Naive thymus-derived CD4-positive, alpha-beta T cell (primary cell): ENCODE measurements at regions not wholly inside any gene's neighbourhood (a gene's known extent, or its start where the extent isn't known, plus 50 kb on each side); places are given as distances from the start of the nearest gene placed in this dataset.
"Not testable (repeated sequence)": the region's sequence is repeated elsewhere in the genome, so short reads cannot be mapped to it uniquely, and the experiment has no call there.

ENCODE experiments used
- ATAC-seq: fragments of 150-1000 bp; cut with Tn5 transposase; 2 replicates; pipeline ENCODE4 v1.10.0; 2021; ENCODE audit warnings: mild to moderate bottlenecking, moderate library complexity
- CTCF ChIA-PET: fragments of 350-600 bp; sonication (Branson Sonifier 250); formaldehyde crosslinking; loops from one replicate; lab custom pipeline; 2021; ENCODE audit warnings: antibody characterized with exemption; lab: Charles Lee
- POLR2A ChIA-PET: fragments of 350-600 bp; sonication (Branson Sonifier 250); formaldehyde crosslinking; loops from one replicate; lab custom pipeline; 2021; ENCODE audit warnings: antibody characterized with exemption, inconsistent platforms; lab: Charles Lee
- DNase-seq, 9 donors: peaks; one replicate each; pipeline versions ENCODE4 v3.0.0 to v3.0.0-alpha.2; 2020 to 2022; ENCODE audit warnings: mixed read lengths in 1 of 9
- H3K27ac ChIP-seq: one replicate; pipeline ENCODE4 v1.7.0; 2013; ENCODE audit warnings: mild to moderate bottlenecking, low read depth, low read length, moderate library complexity
- H3K27me3 ChIP-seq, 2 donors: one replicate each; pipeline ENCODE4 v1.7.0; 2013; ENCODE audit warnings: low read length in 2 of 2, mild to moderate bottlenecking in 2 of 2, moderate library complexity in 2 of 2; ENCODE audit not compliant: control insufficient read depth in 2 of 2, insufficient read depth in 2 of 2
- H3K36me3 ChIP-seq, 3 experiments: 1 replicate in 2 of 3; 2 replicates in 1 of 3; pipeline ENCODE4 v1.7.0; 2013; ENCODE audit warnings: low read length in 3 of 3, mild to moderate bottlenecking in 3 of 3, moderate library complexity in 1 of 3; ENCODE audit not compliant: insufficient read depth in 3 of 3, control insufficient read depth in 2 of 3
- H3K4me1 ChIP-seq, 2 donors: one replicate each; pipeline ENCODE4 v1.7.0; 2013; ENCODE audit warnings: low read length in 2 of 2, mild to moderate bottlenecking in 2 of 2, moderate library complexity in 1 of 2; ENCODE audit not compliant: control insufficient read depth in 2 of 2, insufficient read depth in 2 of 2
- H3K4me3 ChIP-seq: 2 replicates; pipeline ENCODE4 v1.7.0; 2013; ENCODE audit warnings: mild to moderate bottlenecking, low read length
- H3K9me3 ChIP-seq, 3 experiments: 1 replicate in 2 of 3; 2 replicates in 1 of 3; pipeline ENCODE4 v1.7.0; 2013; ENCODE audit warnings: low read length in 3 of 3; ENCODE audit not compliant: control insufficient read depth in 2 of 3
- H3K27ac Mint-ChIP-seq, 9 donors: one replicate each; pipeline ENCODE4 v1.8.0; 2020 to 2022; ENCODE audit warnings: mixed read lengths in 9 of 9, mild to moderate bottlenecking in 8 of 9, moderate library complexity in 5 of 9, inconsistent platforms in 2 of 9
- H3K27me3 Mint-ChIP-seq, 5 donors: one replicate each; pipeline ENCODE4 v1.8.0; 2021 to 2022; ENCODE audit warnings: mixed read lengths in 5 of 5, mild to moderate bottlenecking in 1 of 5
- H3K36me3 Mint-ChIP-seq, 5 donors: one replicate each; pipeline ENCODE4 v1.8.0; 2020 to 2022; ENCODE audit warnings: mixed read lengths in 5 of 5, mild to moderate bottlenecking in 3 of 5, inconsistent platforms in 1 of 5
- H3K4me1 Mint-ChIP-seq, 7 donors: one replicate each; pipeline ENCODE4 v1.8.0; 2020 to 2022; ENCODE audit warnings: mixed read lengths in 7 of 7, mild to moderate bottlenecking in 3 of 7, inconsistent platforms in 1 of 7
- H3K4me3 Mint-ChIP-seq, 10 donors: one replicate each; pipeline ENCODE4 v1.8.0; 2020 to 2022; ENCODE audit warnings: mild to moderate bottlenecking in 10 of 10, mixed read lengths in 10 of 10, moderate library complexity in 6 of 10, inconsistent platforms in 2 of 10
- H3K9me3 Mint-ChIP-seq, 11 donors: one replicate each; pipeline ENCODE4 v1.8.0; 2020 to 2022; ENCODE audit warnings: mixed read lengths in 11 of 11, mild to moderate bottlenecking in 4 of 11, inconsistent platforms in 1 of 11, moderate library complexity in 1 of 11
- intact Hi-C, 2 donors: fragments of 100-400 bp; cut with micrococcal nuclease; formaldehyde crosslinking; loops; one replicate each; pipeline ENCODE4 v1.15.1; 2023

GRCh38 chr12:46590991-46591703, 218.6 kb upstream of the SLC38A2 start:
- Histone ChIP-seq H3K36me3 (no peaks in the 10 kb centered on the region), H3K27ac (no peak overlapping the region), H3K9me3 (peaks cover 0 to 4% (median 0%) of the 10 kb centered on the region in 3 experiments), H3K27me3 (no peaks in the 10 kb centered on the region), H3K4me1 (peaks cover 2 to 4% of the 10 kb centered on the region in 2 donors), H3K4me3 (no peak overlapping the region)
- intact Hi-C loops: loop anchor here in 1 of 2 donors (5.0 kb wide), 1 partner anchor 71 kb away; no protein-coding TSS in a partner anchor
- Mint-ChIP-seq H3K4me3 (no peak overlapping the region), H3K27ac (peak overlapping the region in 4 of 9 donors; percentile 15 to 82 (median 52)), H3K36me3 (peaks cover 0 to 56% (median 25%) of the 10 kb centered on the region in 5 donors), H3K27me3 (no peaks in the 10 kb centered on the region), H3K9me3 (peaks cover 0 to 70% (median 25%) of the 10 kb centered on the region in 11 donors), H3K4me1 (peaks cover 13 to 48% (median 42%) of the 10 kb centered on the region in 7 donors)
- POLR2A ChIA-PET: interaction anchor here (0.6 to 0.8 kb wide), 2 partner anchors 12 to 67 kb away, joined by 3 read pairs; no protein-coding TSS in a partner anchor
- CTCF ChIA-PET: no interaction called here
- DNase-seq (no peak), ATAC-seq (no peak)

GRCh38 chr12:46585854-46586621, 213.5 kb upstream of the SLC38A2 start:
- peak in 7 of 9 donors; percentile 33 to 81 (median 71) for DNase-seq
- Histone ChIP-seq H3K4me3 (peak overlapping the region; percentile 46), H3K4me1 (peaks cover 5 to 21% of the 10 kb centered on the region in 2 donors), H3K27ac (no peak overlapping the region), H3K36me3 (no peaks in the 10 kb centered on the region), H3K27me3 (no peaks in the 10 kb centered on the region), H3K9me3 (peaks cover 0 to 6% (median 0%) of the 10 kb centered on the region in 3 experiments)
- ATAC-seq: peak; percentile 27
- intact Hi-C loops: loop anchor here (1.0 to 5.0 kb wide), 6 partner anchors 23 to 214 kb away; partner anchors contain the start of gene SLC38A2 (in 2 of the 2)
- H3K36me3 Mint-ChIP-seq: peaks cover 12 to 83% (median 40%) of the 10 kb centered on the region in 5 donors
- peak overlapping the region; percentile 13 to 82 (median 68) for H3K4me3 Mint-ChIP-seq
- H3K9me3 Mint-ChIP-seq: peaks cover 6 to 93% (median 47%) of the 10 kb centered on the region in 11 donors
- H3K4me1 Mint-ChIP-seq: peaks cover 29 to 79% (median 74%) of the 10 kb centered on the region in 7 donors
- ChIA-PET CTCF (interaction anchor here (0.6 to 1.1 kb wide), 5 partner anchors 23 to 339 kb away, joined by 3 to 4 read pairs (median 3); no protein-coding TSS in a partner anchor), POLR2A (interaction anchor here (0.5 to 2.9 kb wide), 7 partner anchors 12 to 285 kb away, joined by 3 to 21 read pairs (median 3); no protein-coding TSS in a partner anchor)
- no peaks in the 10 kb centered on the region for H3K27me3 Mint-ChIP-seq
- H3K27ac Mint-ChIP-seq: peak overlapping the region; percentile 6 to 95 (median 91)

GRCh38 chr12:46584098-46584497, 211.5 kb upstream of the SLC38A2 start:
- CTCF ChIA-PET: interaction anchor here (1.2 kb wide), 1 partner anchor 26 kb away, joined by 3 read pairs; no protein-coding TSS in a partner anchor
- Mint-ChIP-seq H3K4me3 (peak overlapping the region in 4 of 10 donors; percentile 6 to 82 (median 19)), H3K27ac (peak overlapping the region in 5 of 9 donors; percentile 0 to 86 (median 60))

GRCh38 chr12:46581990-46582389, 209.4 kb upstream of the SLC38A2 start:
- H3K27me3 ChIP-seq, POLR2A ChIA-PET, H3K27ac Mint-ChIP-seq, H3K27ac ChIP-seq, intact Hi-C loops, ATAC-seq, H3K36me3 ChIP-seq, H3K4me3 ChIP-seq, H3K4me3 Mint-ChIP-seq, DNase-seq, H3K9me3 ChIP-seq, H3K27me3 Mint-ChIP-seq: not testable (repeated sequence)
- CTCF ChIA-PET: interaction anchor here (1.1 kb wide), 1 partner anchor 14 kb away, joined by 3 read pairs; no protein-coding TSS in a partner anchor
- peaks cover 5 to 21% of the 10 kb centered on the region in 2 donors for H3K4me1 ChIP-seq
- Mint-ChIP-seq H3K4me1 (peaks cover 23 to 51% (median 45%) of the 10 kb centered on the region in 7 donors), H3K9me3 (peaks cover 6 to 62% (median 36%) of the 10 kb centered on the region in 11 donors), H3K36me3 (peaks cover 12 to 78% (median 33%) of the 10 kb centered on the region in 5 donors)

More at GRCh38 chr12:46584098-46584497, 211.5 kb upstream of the SLC38A2 start:
- H3K27me3 Mint-ChIP-seq, H3K36me3 ChIP-seq, H3K27me3 ChIP-seq, H3K27ac ChIP-seq, H3K9me3 ChIP-seq, ATAC-seq, H3K4me3 ChIP-seq, DNase-seq: not testable (repeated sequence)
- Mint-ChIP-seq H3K36me3 (peaks cover 12 to 84% (median 39%) of the 10 kb centered on the region in 5 donors), H3K9me3 (peaks cover 6 to 84% (median 44%) of the 10 kb centered on the region in 11 donors), H3K4me1 (peaks cover 29 to 67% (median 65%) of the 10 kb centered on the region in 7 donors)
- H3K4me1 ChIP-seq: peaks cover 5 to 21% of the 10 kb centered on the region in 2 donors
- intact Hi-C loops: loop anchor here in 1 of 2 donors (2.0 kb wide), 2 partner anchors 59 to 77 kb away; no protein-coding TSS in a partner anchor
- POLR2A ChIA-PET: interaction anchor here (0.7 to 2.9 kb wide), 5 partner anchors 9 to 218 kb away, joined by 3 to 10 read pairs (median 4); no protein-coding TSS in a partner anchor

GRCh38 chr12:46580445-46580844, 207.9 kb upstream of the SLC38A2 start:
- Mint-ChIP-seq H3K27me3 (no peaks in the 10 kb centered on the region), H3K4me1 (peaks cover 11 to 35% (median 30%) of the 10 kb centered on the region in 7 donors), H3K27ac (peak overlapping the region in 1 of 9 donors; percentile 47), H3K4me3 (no peak overlapping the region), H3K9me3 (peaks cover 6 to 48% (median 36%) of the 10 kb centered on the region in 11 donors), H3K36me3 (peaks cover 12 to 68% (median 31%) of the 10 kb centered on the region in 5 donors)
- H3K36me3 ChIP-seq: no peaks in the 10 kb centered on the region
- ATAC-seq (no peak), DNase-seq (no peak)
- ChIA-PET POLR2A (interaction anchor here (0.6 kb wide), 1 partner anchor 888 kb away, joined by 3 read pairs; no protein-coding TSS in a partner anchor), CTCF (interaction anchor here (0.8 kb wide), 1 partner anchor 13 kb away, joined by 3 read pairs; no protein-coding TSS in a partner anchor)
- H3K9me3 ChIP-seq: peaks cover 0 to 6% (median 3%) of the 10 kb centered on the region in 3 experiments
- H3K4me3 ChIP-seq: no peak overlapping the region
- H3K4me1 ChIP-seq: peaks cover 0 to 10% of the 10 kb centered on the region in 2 donors
- intact Hi-C loops: no loop called here
- H3K27me3 ChIP-seq: no peaks in the 10 kb centered on the region
- no peak overlapping the region for H3K27ac ChIP-seq
